SK-N-MC (cell line): ENCODE measurements at regions not wholly inside any gene's neighbourhood (a gene's known extent, or its start where the extent isn't known, plus 50 kb on each side); places are given as distances from the start of the nearest gene placed in this dataset.

ENCODE experiments used
- EZH2 ChIP-seq: fragments of 200-600 bp; sonication (generic); IDR thresholded peaks from one replicate; pipeline ENCODE4 v1.6.1; 2017; ENCODE audit warnings: antibody characterized with exemption
- POLR2AphosphoS5 ChIP-seq: IDR thresholded peaks from 2 replicates; pipeline ENCODE4 v1.6.1; 2012; ENCODE audit warnings: mild to moderate bottlenecking, low read depth, low read length, borderline replicate concordance

DNA sequence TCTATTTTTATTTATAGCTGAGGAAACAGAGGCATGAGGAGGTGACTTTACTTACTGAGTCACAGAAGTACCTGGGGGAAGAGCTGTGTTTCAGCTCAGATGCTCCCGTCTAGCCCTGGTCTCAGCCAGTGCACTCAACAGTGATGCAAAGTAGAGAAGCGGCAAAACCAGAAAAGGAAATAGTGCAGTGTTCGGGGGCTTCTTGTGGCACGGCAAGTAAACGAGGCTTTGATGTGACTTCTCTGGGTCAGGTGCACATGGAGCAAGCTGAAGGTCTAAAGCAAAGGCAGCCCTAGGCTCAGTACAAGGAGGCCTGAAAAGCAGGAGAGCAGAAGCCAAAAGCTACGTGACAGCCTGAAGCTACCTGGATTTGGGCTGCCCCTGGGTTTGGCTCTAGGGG is 526.7 kb upstream of the ADAMTS16 start:
- TF ChIP-seq POLR2AphosphoS5 (no peak), EZH2 (no peak)
